ENCODE measurements at regions not wholly inside any gene's neighbourhood (a gene's known extent, or its start where the extent isn't known, plus 50 kb on each side); places are given as distances from the start of the nearest gene placed in this dataset.

GRCh38 chr15:88383354-88383753, 83.8 kb downstream of the MRPL46 start (continued):
- TF ChIP-seq ZNF654 (tag by site-specific recombination; IDR thresholded peaks at IDR 0.05; ENCODE audit: low read depth) (no peak), ZNF266 (tag by site-specific recombination; IDR thresholded peaks at IDR 0.05; ENCODE audit: low read depth) (no peak), TRIM28 (IDR thresholded peaks at IDR 0.05; ENCODE audit: borderline replicate concordance, low read length) (no peak), ZNF433 (tag by site-specific recombination; IDR thresholded peaks at IDR 0.05; ENCODE audit: low read depth) (no peak)

GRCh38 chr15:88382482-88382983, 84.7 kb downstream of the MRPL46 start:
- no peak for TF ChIP-seq ZNF324 (tag by site-specific recombination; IDR thresholded peaks at IDR 0.05)
- TF ChIP-seq ZFHX2 (tag by site-specific recombination; conservative IDR thresholded peaks at IDR 0.05) = 0 out of 2 replicates have a peak, but pooled peaks have one; percentile 17
- TF ChIP-seq ZNF239 (tag by site-specific recombination; IDR thresholded peaks at IDR 0.05) = no peak
- CTCF ChIA-PET = interaction anchor here (1.8 kb wide), 1 partner anchor 51 kb away, joined by 9 read pairs; no protein-coding TSS in a partner anchor
- H3K4me1 ChIP-seq (ENCODE audit: control insufficient read depth, insufficient read depth, low read length) = no peaks in the 10 kb centered on the region
- H3K27ac ChIP-seq (ENCODE audit: extremely low read depth, low read depth, low read length) = no peak overlapping the region
- H3K36me3 ChIP-seq (ENCODE audit: control insufficient read depth in 2 of 2, insufficient read depth in 1 of 2, low read length in 2 of 2) = no peaks in the 10 kb centered on the region
- H3K9me3 ChIP-seq (ENCODE audit: control insufficient read depth, insufficient read depth, low read depth, low read length) = no peaks in the 10 kb centered on the region
- POLR2A ChIA-PET = no interaction called here
- H3K4me3 ChIP-seq (ENCODE audit: low read depth, low read length) = no peak overlapping the region

GRCh38 chr15:88378188-88378637, 89.0 kb downstream of the MRPL46 start:
- Histone ChIP-seq H3K4me1 (ENCODE audit: control insufficient read depth, insufficient read depth, low read length) (no peaks in the 10 kb centered on the region), H3K4me3 (ENCODE audit: low read depth, low read length) (no peak overlapping the region), H3K36me3 (ENCODE audit: control insufficient read depth in 2 of 2, insufficient read depth in 1 of 2, low read length in 2 of 2) (no peaks in the 10 kb centered on the region), H3K9me3 (ENCODE audit: control insufficient read depth, insufficient read depth, low read depth, low read length) (no peaks in the 10 kb centered on the region), H3K27ac (ENCODE audit: extremely low read depth, low read depth, low read length) (no peak overlapping the region)
- ChIA-PET POLR2A (no interaction called here), CTCF (no interaction called here)
- no peak for TF ChIP-seq YY1 (tag by site-specific recombination; IDR thresholded peaks at IDR 0.05)
- TF ChIP-seq ZNF221 (tag by site-specific recombination; IDR thresholded peaks at IDR 0.05; ENCODE audit: borderline replicate concordance) = no peak
- peak; percentile 45 for TF ChIP-seq ZFHX2 (tag by site-specific recombination; conservative IDR thresholded peaks at IDR 0.05)
- TF ChIP-seq EGR2 (tag by site-specific recombination; IDR thresholded peaks at IDR 0.05; ENCODE audit: low read depth) = peak; percentile 54; the same call in 1 of the 2 replicates
- TF ChIP-seq ZNF148 (tag by site-specific recombination; IDR thresholded peaks at IDR 0.05; ENCODE audit: borderline replicate concordance) = no peak

- no peaks in the 10 kb centered on the region for H3K9me3 ChIP-seq (ENCODE audit: control insufficient read depth, insufficient read depth, low read depth, low read length)
- H3K36me3 ChIP-seq (ENCODE audit: control insufficient read depth in 2 of 2, insufficient read depth in 1 of 2, low read length in 2 of 2) = no peaks in the 10 kb centered on the region
- no peaks in the 10 kb centered on the region for H3K4me1 ChIP-seq (ENCODE audit: control insufficient read depth, insufficient read depth, low read length)
- no peak for TF ChIP-seq HOXC10 (CRISPR knock-in tag; IDR thresholded peaks at IDR 0.05)
- TF ChIP-seq ZNF776 (tag by site-specific recombination; IDR thresholded peaks at IDR 0.05; ENCODE audit: borderline replicate concordance) = no peak
- TF ChIP-seq SP7 (tag by site-specific recombination; IDR thresholded peaks at IDR 0.05) = no peak
- H3K4me3 ChIP-seq (ENCODE audit: low read depth, low read length) = no peak overlapping the region
- ChIA-PET CTCF (no interaction called here), POLR2A (no interaction called here)
- no peak overlapping the region for H3K27ac ChIP-seq (ENCODE audit: extremely low read depth, low read depth, low read length)
Observed at GRCh38 chr15:88377509-88377908, 89.7 kb downstream of the MRPL46 start.

- Histone ChIP-seq H3K4me3 (ENCODE audit: low read depth, low read length) (no peak overlapping the region), H3K4me1 (ENCODE audit: control insufficient read depth, insufficient read depth, low read length) (no peaks in the 10 kb centered on the region), H3K27ac (ENCODE audit: extremely low read depth, low read depth, low read length) (no peak overlapping the region), H3K9me3 (ENCODE audit: control insufficient read depth, insufficient read depth, low read depth, low read length) (no peaks in the 10 kb centered on the region), H3K36me3 (ENCODE audit: control insufficient read depth in 2 of 2, insufficient read depth in 1 of 2, low read length in 2 of 2) (no peaks in the 10 kb centered on the region)
- ChIA-PET CTCF (interaction anchor here (1.4 kb wide), 1 partner anchor 45 kb away, joined by 3 read pairs; no protein-coding TSS in a partner anchor), POLR2A (no interaction called here)
- no peak for TF ChIP-seq MYNN (tag by site-specific recombination; IDR thresholded peaks at IDR 0.05; ENCODE audit: borderline replicate concordance)
- TF ChIP-seq ZNF155 (tag by site-specific recombination; IDR thresholded peaks at IDR 0.05) = no peak
- no peak for TF ChIP-seq ZBTB1 (tag by site-specific recombination; IDR thresholded peaks at IDR 0.05)
- TF ChIP-seq REPIN1 (tag by site-specific recombination; IDR thresholded peaks at IDR 0.05; ENCODE audit: low read depth) = no peak
- no peak for TF ChIP-seq ZNF133 (tag by site-specific recombination; IDR thresholded peaks at IDR 0.05)
- TF ChIP-seq ZBTB48 (tag by site-specific recombination; IDR thresholded peaks at IDR 0.05) = no peak
Observed at GRCh38 chr15:88376574-88377174, 90.5 kb downstream of the MRPL46 start.

Measured in HEK293 (cell line).